HG02852 (cell line): ENCODE measurements at regions not wholly inside any gene's neighbourhood (a gene's known extent, or its start where the extent isn't known, plus 50 kb on each side); places are given as distances from the start of the nearest gene placed in this dataset.
A peak's percentile ranks its signal among the peaks of the same experiment; 100 is the strongest.

Experiments
- ATAC-seq: cut with Tn5 transposase; IDR thresholded peaks from one replicate; pipeline ENCODE4 v1.9.1; 2021; ENCODE audit warnings: mild to moderate bottlenecking, moderate library complexity; ENCODE audit not compliant: unreplicated experiment

DNA sequence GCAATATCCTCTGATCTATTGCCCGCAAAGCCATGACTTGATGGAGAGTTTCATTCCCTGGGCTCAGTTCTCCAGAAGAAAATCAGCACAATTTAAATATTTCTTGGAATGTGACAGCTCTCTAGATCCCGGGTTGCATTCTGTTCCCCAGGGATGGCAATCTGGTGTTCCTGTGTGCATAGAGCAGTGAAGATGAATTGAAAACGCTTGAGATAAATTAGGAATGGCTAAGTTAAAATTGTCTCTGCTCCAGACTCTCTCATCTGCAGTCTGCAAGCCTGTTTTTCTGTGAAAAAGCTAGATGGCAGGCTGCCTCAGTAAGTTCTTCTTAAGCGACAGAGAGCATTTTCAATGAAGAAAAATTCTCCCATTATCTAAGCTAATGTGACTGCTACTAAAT, 582.5 kb upstream of the MGAT4C start:
- no peak for ATAC-seq

- no peak for ATAC-seq
Observed at GRCh38 chr12:86838260-86838659, 582.1 kb upstream of the MGAT4C start.

- no peak for ATAC-seq
Observed at GRCh38 chr12:86837246-86837645, 581.1 kb upstream of the MGAT4C start.

DNA sequence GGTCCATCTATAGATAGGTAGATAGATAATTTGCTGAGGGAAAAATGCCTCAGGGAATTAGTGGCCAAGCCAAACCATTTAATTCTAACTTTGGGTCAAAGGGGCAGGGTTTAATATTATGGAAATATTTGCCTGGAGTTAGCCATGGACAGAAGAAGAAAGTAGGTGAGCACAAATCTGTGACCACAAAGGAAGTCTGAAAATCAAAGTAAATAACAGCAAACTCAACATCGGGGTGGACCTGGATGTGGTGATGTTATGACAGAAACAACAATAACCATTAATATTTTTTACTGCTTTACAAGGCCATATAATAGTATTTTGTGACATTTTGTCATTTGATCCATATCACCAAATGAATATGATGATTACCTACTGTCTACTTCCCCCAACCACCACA, 578.0 kb upstream of the MGAT4C start:
- ATAC-seq: no peak

DNA sequence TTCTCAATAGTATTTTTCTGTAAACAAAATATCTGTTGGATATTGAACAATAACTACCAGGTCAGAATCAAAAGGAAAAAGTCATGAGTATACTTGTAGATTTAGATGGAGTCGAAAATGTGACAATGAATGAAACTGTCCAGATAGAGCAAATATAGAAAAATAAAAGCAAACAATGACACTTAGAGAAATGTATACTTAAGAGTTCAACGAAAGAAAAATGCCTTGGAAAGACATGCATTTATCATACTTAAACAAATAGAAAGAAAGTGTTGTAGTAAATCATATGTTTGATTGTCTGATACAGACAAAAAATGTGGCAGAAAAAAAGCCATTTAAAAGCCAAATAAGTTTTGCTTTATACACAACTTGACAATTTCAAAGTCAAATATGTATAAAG, 571.2 kb upstream of the MGAT4C start:
- no peak for ATAC-seq

DNA sequence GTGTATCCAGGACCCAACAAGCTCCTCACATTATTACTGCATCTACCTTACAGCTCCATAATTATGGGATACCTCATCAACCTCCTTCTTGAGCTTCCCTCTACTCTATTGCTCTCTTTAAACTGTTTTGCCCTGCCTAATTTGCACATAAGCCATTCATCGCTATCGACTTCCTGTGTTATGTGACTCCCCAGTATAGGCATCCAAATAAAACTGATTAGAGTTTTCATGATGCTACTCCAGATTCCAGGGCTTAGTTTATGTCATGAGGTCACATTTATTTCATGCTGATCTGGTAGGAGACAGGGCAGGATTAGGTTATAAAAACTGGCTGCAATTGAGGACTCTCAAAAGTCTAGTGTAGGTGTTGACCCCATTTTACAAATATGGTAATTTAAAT, 569.9 kb upstream of the MGAT4C start:
- no peak for ATAC-seq

DNA sequence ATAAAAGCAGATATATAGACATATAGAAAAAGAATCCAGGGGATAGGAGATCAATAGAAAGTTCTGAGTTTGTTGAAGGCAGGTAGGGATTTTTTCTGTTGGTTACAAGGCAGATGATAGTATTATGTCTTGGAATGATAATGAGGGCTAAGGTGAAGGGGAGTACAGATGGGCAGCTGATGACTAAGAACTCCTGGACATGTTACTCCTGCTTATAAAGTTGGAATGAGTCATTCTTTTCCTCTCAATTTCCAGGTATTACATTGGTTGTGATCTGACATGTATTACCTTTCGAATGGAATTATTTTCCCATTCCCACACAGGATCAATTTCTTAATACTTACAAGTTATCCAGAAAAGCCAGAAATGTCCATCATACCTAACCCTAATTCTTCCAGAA, 545.2 kb upstream of the MGAT4C start:
- no peak for ATAC-seq

GRCh38 chr12:86799616-86800015, 543.4 kb upstream of the MGAT4C start:
- no peak for ATAC-seq

GRCh38 chr12:86796550-86796949, 540.4 kb upstream of the MGAT4C start:
- ATAC-seq: no peak

- no peak for ATAC-seq
Observed at GRCh38 chr12:86788661-86789060, 532.5 kb upstream of the MGAT4C start.

DNA sequence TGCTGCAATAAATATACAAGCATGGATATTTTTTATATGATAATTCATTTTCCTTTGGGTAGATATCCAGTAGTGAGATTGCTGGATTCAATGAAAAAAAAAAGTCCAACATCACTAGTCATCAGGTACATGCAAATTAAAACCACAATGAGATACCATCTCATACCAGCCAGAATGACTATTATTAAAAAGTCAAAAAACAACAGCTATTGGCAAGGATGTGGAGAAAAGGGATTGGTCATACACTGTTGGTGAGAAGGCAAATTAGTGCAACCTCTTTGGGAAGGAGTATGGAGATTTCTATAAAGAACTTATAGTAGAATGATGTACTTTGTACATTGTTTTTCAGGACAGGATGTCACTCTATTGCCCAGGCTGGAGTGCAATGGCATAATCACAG, 531.2 kb upstream of the MGAT4C start:
- no peak for ATAC-seq

DNA sequence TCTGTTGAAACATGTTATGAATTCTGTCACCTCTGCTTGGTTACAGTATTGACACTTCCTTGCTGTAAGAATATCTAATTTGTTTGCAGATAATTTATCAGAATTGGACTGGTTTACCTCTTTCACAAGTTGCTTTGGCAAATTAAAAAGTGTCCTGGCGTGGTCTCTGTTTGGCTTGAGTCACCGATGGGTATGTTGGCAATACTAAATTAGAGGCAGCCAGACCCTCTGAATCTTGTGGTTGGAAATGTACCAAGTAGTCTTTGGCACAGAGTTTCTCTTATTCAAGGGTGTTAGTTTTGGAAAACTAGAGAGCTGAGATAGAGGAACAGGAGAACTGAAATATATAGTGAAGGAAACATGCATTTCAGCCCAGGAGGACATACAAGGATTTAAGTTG, 521.1 kb upstream of the MGAT4C start:
- ATAC-seq: no peak

DNA sequence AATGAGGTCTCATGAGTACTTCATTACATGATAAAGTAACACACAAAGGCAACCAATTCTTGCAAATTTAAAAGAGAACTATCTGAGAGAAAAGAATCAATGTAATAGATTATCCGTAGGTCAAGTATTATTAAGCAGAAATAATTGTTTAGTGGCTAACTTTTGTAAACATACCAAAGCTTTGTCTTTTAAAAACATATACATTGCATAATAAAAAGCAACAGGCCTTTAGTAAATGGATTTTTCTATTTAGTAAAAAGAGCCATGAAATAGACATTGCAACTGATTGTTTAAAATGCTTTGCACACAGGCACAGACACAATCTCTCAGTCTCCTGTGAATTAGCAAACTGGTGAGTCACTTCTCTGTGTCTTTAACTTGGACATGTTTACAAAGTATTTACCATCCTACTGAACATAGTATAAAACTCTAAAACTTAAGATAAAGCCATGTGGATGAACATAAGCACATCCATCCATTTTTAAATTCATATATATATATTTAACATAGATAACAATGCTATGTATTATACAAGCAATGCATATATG, 518.7 kb upstream of the MGAT4C start:
- ATAC-seq: no peak

DNA sequence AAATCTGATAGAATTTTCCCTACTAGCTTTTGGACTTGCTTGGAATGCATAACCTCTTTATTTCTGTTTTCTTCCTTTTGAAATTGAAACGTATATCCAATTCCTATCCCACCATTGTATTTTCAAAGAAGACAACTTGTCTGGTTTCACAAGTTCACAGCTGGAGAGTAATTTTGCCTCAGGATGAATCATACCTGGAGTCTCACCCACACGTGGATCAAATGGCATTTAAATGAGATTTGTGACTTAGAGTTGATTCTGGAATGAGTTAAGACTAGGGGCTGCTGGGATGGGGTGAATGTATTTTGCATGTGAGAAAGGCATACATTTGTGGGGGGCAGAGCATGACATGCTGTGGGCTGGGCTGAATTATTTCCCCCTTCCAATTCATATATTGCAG, 516.5 kb upstream of the MGAT4C start:
- ATAC-seq: no peak

GRCh38 chr12:86770871-86771270, 514.7 kb upstream of the MGAT4C start:
- ATAC-seq: no peak

GRCh38 chr12:86748894-86749293, 492.7 kb upstream of the MGAT4C start:
- ATAC-seq: no peak

- ATAC-seq: no peak
Observed at GRCh38 chr12:86744547-86745212, 488.5 kb upstream of the MGAT4C start.

DNA sequence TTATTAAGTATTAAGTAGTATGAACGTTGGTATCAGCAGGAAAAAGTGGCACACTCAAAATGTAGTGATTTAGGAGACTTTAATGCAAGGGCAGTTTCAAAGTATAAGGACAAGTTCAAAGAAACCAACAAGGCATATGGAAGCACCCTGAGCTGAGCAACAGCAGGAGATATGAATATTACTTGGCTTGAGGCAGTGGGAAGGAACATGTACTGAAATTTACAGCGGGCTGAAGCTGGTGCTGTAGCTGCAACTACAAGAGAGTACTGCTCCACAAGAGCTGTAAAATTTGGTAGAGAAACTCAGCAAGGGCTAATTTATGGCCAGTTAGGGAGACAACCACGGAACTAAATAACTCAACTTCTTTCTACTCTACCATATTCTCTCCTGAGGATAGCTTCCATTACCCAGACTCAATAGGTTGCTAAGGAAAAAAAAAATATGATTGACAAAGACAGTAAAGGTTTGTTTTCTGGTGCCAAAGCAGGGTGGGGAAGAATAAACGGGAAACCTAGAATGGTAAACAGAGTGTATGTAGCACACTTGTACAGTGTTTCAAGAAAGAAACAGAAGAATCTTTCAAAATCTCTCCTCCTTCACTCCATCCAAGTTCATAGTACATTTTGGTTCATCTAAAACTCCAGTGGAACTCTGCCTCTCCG, 487.8 kb upstream of the MGAT4C start:
- no peak for ATAC-seq

DNA sequence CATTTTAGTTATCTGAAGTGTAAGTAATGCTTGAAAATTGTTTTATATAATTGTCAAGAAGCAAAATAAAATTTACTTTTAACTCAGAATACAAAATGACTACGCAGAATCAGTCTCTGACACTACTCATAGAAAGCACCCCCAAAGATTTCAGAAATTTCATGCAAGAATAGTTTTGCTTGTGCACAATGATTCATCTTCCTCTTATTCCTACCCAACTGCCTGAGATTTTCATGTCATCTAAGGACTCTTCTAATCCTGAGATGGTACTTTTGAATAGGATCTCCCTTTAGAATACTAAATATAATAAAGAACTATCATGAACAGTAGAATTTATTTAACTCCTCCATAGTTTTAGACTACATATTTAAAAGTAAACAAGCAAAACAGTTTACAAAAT, 485.3 kb upstream of the MGAT4C start:
- ATAC-seq: no peak

GRCh38 chr12:86735851-86736250, 479.7 kb upstream of the MGAT4C start:
- peak; percentile 79 for ATAC-seq

DNA sequence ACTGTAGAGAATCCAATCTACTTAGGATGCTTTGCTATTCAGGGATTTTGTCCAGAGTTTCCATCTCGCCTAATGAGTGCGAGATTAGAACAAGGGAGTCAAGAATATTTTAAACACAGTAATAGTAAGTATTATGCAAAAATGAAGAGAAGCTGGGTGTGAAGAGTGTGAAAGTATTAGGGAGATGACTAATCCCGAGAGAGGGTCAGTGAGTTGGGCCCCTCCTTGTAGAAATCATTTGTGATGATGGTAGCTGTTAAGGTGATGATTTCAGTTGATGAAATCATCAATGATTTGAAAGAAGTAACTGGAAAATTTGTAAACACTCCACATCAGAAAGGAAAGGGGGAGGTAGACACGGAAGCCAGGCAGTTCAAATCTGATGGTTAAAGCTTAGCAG, 478.9 kb upstream of the MGAT4C start:
- peak; percentile 62 for ATAC-seq

GRCh38 chr12:86730233-86730632, 474.0 kb upstream of the MGAT4C start:
- no peak for ATAC-seq

GRCh38 chr12:86729739-86730138, 473.5 kb upstream of the MGAT4C start:
- no peak for ATAC-seq
